ENCODE measurements at regions not wholly inside any gene's neighbourhood (a gene's known extent, or its start where the extent isn't known, plus 50 kb on each side); places are given as distances from the start of the nearest gene placed in this dataset.
"Not testable (repeated sequence)": the region's sequence is repeated elsewhere in the genome, so short reads cannot be mapped to it uniquely, and the experiment has no call there.

DNA sequence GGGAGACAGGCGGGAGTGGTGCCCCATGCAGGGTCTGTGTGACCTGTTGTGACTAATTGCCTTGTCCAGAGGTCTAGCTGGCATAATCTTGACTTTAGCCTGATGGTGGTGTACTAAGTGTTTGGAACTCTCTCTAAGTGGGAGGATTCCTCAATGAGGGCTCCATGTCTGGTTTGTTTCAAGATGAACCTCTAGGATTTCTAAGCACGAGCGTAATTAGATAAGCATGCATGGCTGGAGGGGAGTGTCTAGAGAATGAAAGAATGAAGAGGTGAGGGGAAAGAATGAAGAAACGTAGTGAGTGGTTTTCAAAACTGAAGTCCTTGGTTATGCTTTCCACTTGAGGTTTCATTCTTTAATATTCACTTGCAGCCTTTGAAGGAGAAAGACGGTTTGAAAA, 833.2 kb upstream of the GYPC start:
- no peak overlapping the region for H3K4me3 Mint-ChIP-seq
- ChIA-PET POLR2A (no interaction called here), CTCF (no interaction called here)
- no peak for ATAC-seq
- DNase-seq = no peak
- no peaks in the 10 kb centered on the region for H3K9me3 Mint-ChIP-seq
- H3K4me1 Mint-ChIP-seq (ENCODE audit: low read depth) = no peaks in the 10 kb centered on the region
- H3K27ac Mint-ChIP-seq = no peak overlapping the region
- intact Hi-C loops (cut with micrococcal nuclease) = no loop called here
- no peaks in the 10 kb centered on the region for H3K27me3 Mint-ChIP-seq
- no peak for TF ChIP-seq CTCF (IDR thresholded peaks at IDR 0.05)
- H3K36me3 Mint-ChIP-seq (ENCODE audit: low read depth) = no peaks in the 10 kb centered on the region

- H3K9me3 Mint-ChIP-seq; H3K36me3 Mint-ChIP-seq (ENCODE audit: low read depth); H3K4me3 Mint-ChIP-seq; H3K27ac Mint-ChIP-seq; H3K27me3 Mint-ChIP-seq; DNase-seq; intact Hi-C loops (cut with micrococcal nuclease); CTCF ChIA-PET; POLR2A ChIA-PET; ATAC-seq; H3K4me1 Mint-ChIP-seq (ENCODE audit: low read depth): not testable (repeated sequence)
Observed at GRCh38 chr2:125825781-125826180, 830.2 kb upstream of the GYPC start.

GRCh38 chr2:125837128-125837527, 818.8 kb upstream of the GYPC start:
- Mint-ChIP-seq H3K27ac (no peak overlapping the region), H3K4me1 (ENCODE audit: low read depth) (no peaks in the 10 kb centered on the region), H3K9me3 (peaks cover 7% of the 10 kb centered on the region), H3K36me3 (ENCODE audit: low read depth) (no peaks in the 10 kb centered on the region), H3K4me3 (no peak overlapping the region), H3K27me3 (no peaks in the 10 kb centered on the region)
- no peak for DNase-seq
- no peak for TF ChIP-seq CTCF (IDR thresholded peaks at IDR 0.05)
- POLR2A ChIA-PET = no interaction called here
- no peak for ATAC-seq
- intact Hi-C loops (cut with micrococcal nuclease) = no loop called here
- CTCF ChIA-PET = no interaction called here

DNA sequence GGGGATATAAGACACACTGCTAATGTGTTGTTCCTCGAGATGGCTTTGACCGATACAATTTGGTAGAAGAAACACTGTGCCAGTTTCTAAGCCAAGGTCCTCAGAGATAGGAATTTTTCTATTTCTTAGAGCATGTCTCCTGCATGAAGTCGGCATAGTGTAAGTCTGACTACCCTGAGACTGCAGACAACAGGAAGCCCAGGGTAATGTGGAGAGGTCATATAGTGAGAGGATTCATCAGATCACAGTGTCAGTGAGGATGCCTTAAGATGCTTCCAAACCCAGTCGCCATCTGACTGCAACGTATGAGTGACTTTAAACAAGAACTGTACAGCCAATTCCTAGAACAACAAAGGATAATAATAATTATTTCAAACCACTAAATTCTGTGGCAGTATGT, 818.3 kb upstream of the GYPC start:
- no peak for TF ChIP-seq CTCF (IDR thresholded peaks at IDR 0.05)
- Mint-ChIP-seq H3K27ac (no peak overlapping the region), H3K9me3 (peaks cover 6% of the 10 kb centered on the region), H3K27me3 (no peaks in the 10 kb centered on the region), H3K36me3 (ENCODE audit: low read depth) (no peaks in the 10 kb centered on the region), H3K4me1 (ENCODE audit: low read depth) (no peaks in the 10 kb centered on the region), H3K4me3 (no peak overlapping the region)
- intact Hi-C loops (cut with micrococcal nuclease) = no loop called here
- ChIA-PET POLR2A (no interaction called here), CTCF (no interaction called here)
- ATAC-seq = no peak
- DNase-seq = no peak

DNA sequence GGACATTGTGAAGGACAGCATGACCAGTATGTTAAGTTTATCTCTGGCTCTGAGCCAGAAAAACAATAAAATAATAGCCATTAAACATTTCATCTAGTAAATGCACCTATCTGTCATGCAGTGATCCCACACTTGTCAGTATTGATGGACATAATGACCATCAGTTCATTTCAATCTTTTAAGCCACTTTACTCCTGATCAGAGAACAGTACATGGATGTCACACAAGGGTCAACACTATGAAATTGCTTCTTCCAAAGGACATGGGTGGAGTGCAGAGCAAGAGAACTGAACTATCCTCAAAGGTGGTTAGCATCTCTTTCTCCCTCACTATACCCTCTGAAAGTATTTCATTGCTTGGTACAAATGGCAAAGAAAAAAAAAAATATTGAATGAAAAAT, 816.0 kb upstream of the GYPC start:
- POLR2A ChIA-PET = no interaction called here
- peaks cover 3% of the 10 kb centered on the region for H3K9me3 Mint-ChIP-seq

More for the DNA sequence above, 816.0 kb upstream of the GYPC start:
- Mint-ChIP-seq H3K27ac (no peak overlapping the region), H3K4me3 (no peak overlapping the region), H3K36me3 (ENCODE audit: low read depth) (no peaks in the 10 kb centered on the region), H3K4me1 (ENCODE audit: low read depth) (no peaks in the 10 kb centered on the region), H3K27me3 (no peaks in the 10 kb centered on the region)
- CTCF ChIA-PET = no interaction called here
- TF ChIP-seq CTCF (IDR thresholded peaks at IDR 0.05) = no peak
- intact Hi-C loops (cut with micrococcal nuclease) = no loop called here
- ATAC-seq (no peak), DNase-seq (no peak)

Data from activated CD8-positive, alpha-beta T cell treated with anti-CD3 and anti-CD28 coated beads for 36 hours (primary cell).